OCI-LY7 (cell line): ENCODE measurements at regions not wholly inside any gene's neighbourhood (a gene's known extent, or its start where the extent isn't known, plus 50 kb on each side); places are given as distances from the start of the nearest gene placed in this dataset.

Experiments used
- BruUV-seq: library from RNA; stranded (reverse); fragments of 400-500 nt; replicated peaks from 2 replicates; lab custom pipeline; 2021; lab: Mats Ljungman, UMichigan
- CTCF ChIA-PET: fragments of 300-600 bp; sonication (Branson Sonifier 250); formaldehyde crosslinking; loops from one replicate; lab custom pipeline; 2022; ENCODE audit warnings: antibody characterized with exemption; ENCODE audit not compliant: unreplicated experiment; lab: Charles Lee
- POLR2A ChIA-PET: fragments of 300-600 bp; sonication (Branson Sonifier 250); formaldehyde crosslinking; loops from one replicate; lab custom pipeline; 2022; ENCODE audit warnings: antibody characterized with exemption; lab: Charles Lee
- DNase-seq: peaks from one replicate; pipeline ENCODE4 v3.0.0-alpha.2; 2015; ENCODE audit warnings: low spot score
- H2AFZ ChIP-seq: fragments of 200-600 bp; sonication (generic), shearing (Covaris generic); 2 replicates; pipeline ENCODE4 v1.6.1; 2014; ENCODE audit warnings: mild to moderate bottlenecking, antibody characterized with exemption, low read length, moderate library complexity
- H3K27ac ChIP-seq: fragments of 200-600 bp; sonication (generic); 2 replicates; pipeline ENCODE4 v1.5.1; 2014; ENCODE audit warnings: mixed run types, low read depth, mild to moderate bottlenecking, moderate library complexity, low read length, inconsistent platforms; ENCODE audit not compliant: poor library complexity, severe bottlenecking
- H3K36me3 ChIP-seq: fragments of 200-600 bp; sonication (generic); 2 replicates; pipeline ENCODE4 v1.6.1; 2014; ENCODE audit warnings: mild to moderate bottlenecking, antibody characterized with exemption, low read length, moderate library complexity, mixed read lengths; ENCODE audit not compliant: insufficient read depth
- H3K4me1 ChIP-seq: fragments of 200-600 bp; sonication (generic); 2 replicates; pipeline ENCODE4 v1.5.1; 2014; ENCODE audit warnings: mild to moderate bottlenecking, low read length; ENCODE audit not compliant: insufficient read depth, poor library complexity, severe bottlenecking
- H3K4me2 ChIP-seq: fragments of 200-600 bp; sonication (generic); 2 replicates; pipeline ENCODE4 v1.6.1; 2014; ENCODE audit warnings: mild to moderate bottlenecking, low read length
- H3K4me3 ChIP-seq: fragments of 200-600 bp; sonication (generic); 2 replicates; pipeline ENCODE4 v1.5.1; 2014; ENCODE audit warnings: mild to moderate bottlenecking, low read depth, low read length; ENCODE audit not compliant: poor library complexity, severe bottlenecking
- H3K79me2 ChIP-seq: fragments of 200-600 bp; sonication (generic); 2 replicates; pipeline ENCODE4 v1.6.1; 2016; ENCODE audit warnings: low read depth, mild to moderate bottlenecking, low read length, moderate library complexity, mixed read lengths; ENCODE audit not compliant: insufficient read depth
- H3K9me2 ChIP-seq: fragments of 200-600 bp; sonication (generic); 2 replicates; pipeline ENCODE4 v1.6.1; 2016; ENCODE audit warnings: mild to moderate bottlenecking, low read length, mixed read lengths; ENCODE audit not compliant: insufficient read depth
- H3K9me3 ChIP-seq: fragments of 200-600 bp; sonication (generic); 2 replicates; pipeline ENCODE4 v1.6.1; 2014; ENCODE audit warnings: mild to moderate bottlenecking, mixed run types, low read length, mixed read lengths
- H4K20me1 ChIP-seq: fragments of 200-600 bp; sonication (generic); 2 replicates; pipeline ENCODE4 v1.6.1; 2014; ENCODE audit warnings: mild to moderate bottlenecking, antibody characterized with exemption, low read length, moderate library complexity, mixed read lengths; ENCODE audit not compliant: insufficient read depth
- EZH2phosphoT487 ChIP-seq: fragments of 200-600 bp; sonication (generic); IDR thresholded peaks from 2 replicates; pipeline ENCODE4 v1.6.1; 2018; ENCODE audit warnings: low read depth, borderline replicate concordance, mild to moderate bottlenecking, mixed run types, antibody characterized with exemption, low read length, moderate library complexity, mixed read lengths
- intact Hi-C: fragments of 100-400 bp; cut with micrococcal nuclease; formaldehyde crosslinking; loops from one replicate; pipeline ENCODE4 v1.10.0; 2022; ENCODE audit not compliant: unreplicated experiment
- TF ChIP-seq, protein P1 (sequence below): fragments of 200-600 bp; sonication (generic); conservative IDR thresholded peaks from 2 replicates; pipeline ENCODE4 v1.5.1; 2014; ENCODE audit warnings: mild to moderate bottlenecking, antibody characterized with exemption, low read length, moderate library complexity, mixed read lengths

DNA sequence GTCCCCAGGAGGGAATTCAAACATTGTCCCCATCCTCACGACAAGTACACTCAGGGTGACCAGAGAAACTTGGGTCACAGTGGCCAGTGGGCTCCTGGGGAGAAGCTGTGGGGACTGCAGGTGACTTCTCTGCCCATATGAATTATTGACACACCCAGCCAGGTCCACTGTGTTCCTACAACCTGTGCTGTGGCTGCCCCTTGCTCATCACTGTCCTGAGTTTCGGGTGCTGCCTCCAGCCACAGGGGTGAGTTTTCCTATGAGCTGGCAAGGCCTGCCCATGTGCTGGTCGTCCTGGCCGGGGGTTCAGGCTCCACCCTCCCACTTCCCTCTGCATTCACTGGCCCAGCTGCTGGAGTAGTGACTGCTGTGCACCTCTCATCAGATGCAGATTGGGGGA is 59.0 kb upstream of the RBFOX3 start:
- ChIA-PET CTCF (no interaction called here), POLR2A (no interaction called here)
- H3K36me3 ChIP-seq, result no peaks in the 10 kb centered on the region
- no peaks in the 10 kb centered on the region for H3K4me1 ChIP-seq
- no peak overlapping the region for H2AFZ ChIP-seq
- no TSS peak for BruUV-seq
- no peak overlapping the region for H3K27ac ChIP-seq
- H3K4me2 ChIP-seq, result no peak overlapping the region
- H3K4me3 ChIP-seq, result no peak overlapping the region
- no peaks in the 10 kb centered on the region for H3K79me2 ChIP-seq
- intact Hi-C loops, result no loop called here
- H4K20me1 ChIP-seq, result no peaks in the 10 kb centered on the region
- TF ChIP-seq, protein P1, sequence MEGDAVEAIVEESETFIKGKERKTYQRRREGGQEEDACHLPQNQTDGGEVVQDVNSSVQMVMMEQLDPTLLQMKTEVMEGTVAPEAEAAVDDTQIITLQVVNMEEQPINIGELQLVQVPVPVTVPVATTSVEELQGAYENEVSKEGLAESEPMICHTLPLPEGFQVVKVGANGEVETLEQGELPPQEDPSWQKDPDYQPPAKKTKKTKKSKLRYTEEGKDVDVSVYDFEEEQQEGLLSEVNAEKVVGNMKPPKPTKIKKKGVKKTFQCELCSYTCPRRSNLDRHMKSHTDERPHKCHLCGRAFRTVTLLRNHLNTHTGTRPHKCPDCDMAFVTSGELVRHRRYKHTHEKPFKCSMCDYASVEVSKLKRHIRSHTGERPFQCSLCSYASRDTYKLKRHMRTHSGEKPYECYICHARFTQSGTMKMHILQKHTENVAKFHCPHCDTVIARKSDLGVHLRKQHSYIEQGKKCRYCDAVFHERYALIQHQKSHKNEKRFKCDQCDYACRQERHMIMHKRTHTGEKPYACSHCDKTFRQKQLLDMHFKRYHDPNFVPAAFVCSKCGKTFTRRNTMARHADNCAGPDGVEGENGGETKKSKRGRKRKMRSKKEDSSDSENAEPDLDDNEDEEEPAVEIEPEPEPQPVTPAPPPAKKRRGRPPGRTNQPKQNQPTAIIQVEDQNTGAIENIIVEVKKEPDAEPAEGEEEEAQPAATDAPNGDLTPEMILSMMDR, result no peak
- TF ChIP-seq EZH2phosphoT487, result no peak
- DNase-seq, result no peak
- no peaks in the 10 kb centered on the region for H3K9me2 ChIP-seq
- no peaks in the 10 kb centered on the region for H3K9me3 ChIP-seq

DNA sequence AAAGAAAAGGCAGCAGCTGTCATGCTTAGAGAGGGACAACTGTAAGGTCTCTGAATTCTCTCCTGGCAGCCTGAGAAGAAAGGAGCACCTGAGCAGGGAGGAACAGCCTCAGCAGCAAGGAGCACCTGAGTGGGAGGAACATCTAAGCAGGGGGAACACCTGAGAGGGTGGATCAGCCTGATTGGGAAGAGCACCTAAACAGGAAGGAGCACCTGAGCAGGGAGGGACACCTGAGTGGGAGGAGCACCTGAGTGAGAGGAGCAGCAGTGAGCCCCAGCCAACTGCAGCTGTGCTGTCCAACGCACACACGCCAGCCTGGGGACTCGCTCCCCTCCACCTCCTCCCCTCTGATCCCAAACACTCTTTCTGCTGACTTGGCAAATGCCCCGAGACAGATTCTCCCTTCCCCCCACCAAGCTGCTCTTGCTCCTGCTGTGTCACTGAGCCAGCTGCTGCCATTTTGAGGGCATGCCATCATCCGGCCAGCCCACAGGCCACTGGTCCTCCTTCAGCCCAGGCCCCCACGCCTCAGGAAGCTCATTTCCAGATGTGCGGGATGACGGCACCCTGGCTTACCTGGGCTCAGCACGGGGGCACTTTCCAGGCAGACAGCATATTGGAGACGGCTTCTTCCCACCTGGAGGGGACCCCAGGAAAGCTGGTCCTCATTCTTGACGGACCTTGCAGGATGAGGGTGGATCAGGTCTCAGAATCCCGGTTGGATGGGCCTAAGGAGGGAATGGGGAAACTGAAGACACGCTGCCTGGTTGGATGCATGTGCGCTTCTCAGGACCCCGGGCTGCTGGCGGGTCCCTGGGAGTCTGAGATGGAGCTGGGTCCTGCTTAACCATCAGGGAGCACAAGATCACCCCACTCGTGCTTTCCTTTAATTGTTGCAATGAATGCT is 57.7 kb upstream of the RBFOX3 start:
- H3K4me2 ChIP-seq, result no peak overlapping the region
- TF ChIP-seq EZH2phosphoT487, result no peak
- TF ChIP-seq, protein P1, result no peak
- no TSS peak for BruUV-seq
- DNase-seq, result no peak
- H4K20me1 ChIP-seq, result no peaks in the 10 kb centered on the region
- H2AFZ ChIP-seq, result no peak overlapping the region
- intact Hi-C loops, result no loop called here
- no peaks in the 10 kb centered on the region for H3K36me3 ChIP-seq
- H3K9me3 ChIP-seq, result no peaks in the 10 kb centered on the region
- no peak overlapping the region for H3K4me3 ChIP-seq
- H3K4me1 ChIP-seq, result no peaks in the 10 kb centered on the region
- ChIA-PET POLR2A (interaction anchor here (0.6 kb wide), 1 partner anchor 151 kb away, joined by 3 read pairs; no protein-coding TSS in a partner anchor), CTCF (no interaction called here)
- H3K9me2 ChIP-seq, result no peaks in the 10 kb centered on the region
- H3K79me2 ChIP-seq, result no peaks in the 10 kb centered on the region
- H3K27ac ChIP-seq, result no peak overlapping the region

DNA sequence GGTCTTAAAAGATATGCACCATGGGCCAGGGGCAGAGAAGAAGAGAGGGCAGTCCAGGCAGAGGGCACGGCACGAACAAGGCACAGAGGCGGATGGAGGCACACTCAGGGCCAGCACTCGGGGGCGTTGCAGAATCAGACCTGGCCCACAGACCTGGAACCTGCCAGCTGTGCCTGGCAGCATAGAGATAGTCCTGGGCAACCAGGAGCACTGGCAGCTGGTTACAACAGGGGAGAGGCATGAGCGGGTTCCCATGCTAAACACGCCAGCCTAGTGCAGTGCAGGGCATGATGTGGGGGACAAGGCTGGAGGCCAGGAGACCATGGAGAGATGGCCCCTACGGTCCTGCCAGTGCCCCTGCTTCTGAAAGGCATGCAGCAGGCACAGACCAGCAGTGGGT is 56.9 kb upstream of the RBFOX3 start:
- ChIA-PET POLR2A (no interaction called here), CTCF (no interaction called here)
- intact Hi-C loops, result no loop called here

More for the DNA sequence above, 56.9 kb upstream of the RBFOX3 start:
- no peak for DNase-seq
- Histone ChIP-seq H3K9me2 (no peaks in the 10 kb centered on the region), H3K36me3 (no peaks in the 10 kb centered on the region), H3K79me2 (no peaks in the 10 kb centered on the region), H3K4me1 (no peaks in the 10 kb centered on the region), H3K9me3 (no peaks in the 10 kb centered on the region), H4K20me1 (no peaks in the 10 kb centered on the region), H2AFZ (no peak overlapping the region), H3K4me3 (no peak overlapping the region), H3K27ac (no peak overlapping the region), H3K4me2 (no peak overlapping the region)
- TF ChIP-seq EZH2phosphoT487, result no peak
- TF ChIP-seq, protein P1, result no peak
- BruUV-seq, result no TSS peak
